Adipose tissue (tissue), 3 donors: ENCODE measurements at regions not wholly inside any gene's neighbourhood (a gene's known extent, or its start where the extent isn't known, plus 50 kb on each side); places are given as distances from the start of the nearest gene placed in this dataset.

Source experiments
- H3K27ac ChIP-seq: one replicate; pipeline ENCODE4 v1.5.1; 2013; ENCODE audit warnings: low read depth, low read length
- WGBS, 3 donors: extraction: QIAGEN DNeasy Blood & Tissue Kit; methylation state at CpG; one replicate each; pipeline ENCODE4 v1.1.7; 2013; 5-methylcytosine and 5-hydroxymethylcytosine counted together
- donor health status: healthy with polysubstance abuse.
- donor health status: Bipolar disorder and iron deficiency.
- donor health status: healthy.

DNA sequence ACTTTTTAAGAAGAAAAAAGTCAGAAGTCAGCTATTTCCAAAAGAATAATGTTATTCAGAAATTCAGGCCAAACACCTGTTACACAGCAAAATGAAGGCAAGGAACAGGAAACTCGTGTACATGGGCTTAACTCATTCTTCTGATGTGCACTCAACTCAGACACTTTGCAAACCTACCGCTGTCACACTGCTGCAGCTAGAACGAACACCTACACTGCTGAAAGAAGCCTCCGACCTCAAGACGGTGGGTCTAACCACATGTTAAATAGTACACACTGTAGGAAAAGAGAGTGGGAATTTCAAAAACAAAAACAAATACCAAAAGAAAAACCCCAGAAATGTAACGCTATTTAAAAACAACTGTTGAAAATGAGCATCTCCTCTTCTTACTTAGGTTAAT, 384.5 kb downstream of the IRX1 start:
- no peak overlapping the region for H3K27ac ChIP-seq
- 62 to 64% (median 62%) methylated on average over 6 of the region's 6 CpGs for WGBS, 3 donors

DNA sequence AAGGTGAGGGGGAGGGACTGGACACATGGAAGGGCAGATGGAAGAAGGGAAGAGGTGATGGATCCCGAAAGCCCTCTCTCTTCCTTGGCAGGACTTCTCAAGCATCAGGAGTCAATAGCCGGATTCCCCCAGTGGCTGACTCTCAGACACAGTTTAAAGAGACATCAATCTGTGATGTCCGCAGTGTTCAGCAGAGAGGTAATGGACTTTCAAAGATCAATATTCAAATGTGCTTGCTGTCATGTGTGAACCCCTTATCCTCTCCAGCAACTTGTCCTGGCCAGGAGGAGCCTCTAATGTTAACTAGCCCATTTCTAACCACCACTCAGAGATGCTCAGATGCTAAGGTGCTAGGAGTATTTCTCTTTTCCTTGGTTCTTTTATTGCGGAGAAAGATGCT, 392.2 kb downstream of the IRX1 start:
- H3K27ac ChIP-seq, result no peak overlapping the region

DNA sequence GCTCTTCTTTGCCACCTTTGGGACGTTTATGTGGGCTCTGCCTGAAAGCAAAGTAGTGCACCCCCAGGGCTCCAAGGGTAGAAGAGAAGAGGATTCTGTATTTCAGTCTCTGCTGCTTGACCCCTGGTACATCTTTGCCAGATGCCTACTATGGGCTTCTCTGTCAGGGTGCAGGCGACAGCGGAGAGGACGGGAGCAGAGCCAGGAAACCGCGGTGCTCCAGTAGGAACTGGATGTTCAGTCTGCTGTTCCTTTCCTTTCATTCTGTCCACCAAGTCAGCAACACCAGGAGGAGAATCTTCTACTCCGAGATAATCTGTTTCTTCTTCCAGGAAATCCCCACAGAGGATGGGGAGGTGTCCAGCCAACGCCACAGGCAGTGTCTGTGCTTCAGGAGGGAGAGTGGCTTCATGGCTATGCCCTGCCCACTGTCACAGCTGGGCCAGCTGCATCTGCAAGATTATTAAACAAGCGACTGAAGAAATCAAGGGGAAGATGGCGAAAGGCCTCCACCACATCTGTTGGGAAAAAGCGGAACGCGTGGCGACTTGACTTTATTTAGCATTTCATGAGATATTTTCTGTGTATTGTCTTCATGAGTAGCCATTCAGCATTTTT, 398.3 kb downstream of the IRX1 start:
- no peak overlapping the region for H3K27ac ChIP-seq
- WGBS, 3 donors, result 50 to 76% (median 64%) methylated on average over 14 of the region's 14 CpGs

More for the DNA sequence above, 392.2 kb downstream of the IRX1 start:
- 57 to 89% (median 86%) methylated on average over 4 of the region's 4 CpGs for whole genome bisulfite sequencing, 3 donors

- no peak overlapping the region for H3K27ac ChIP-seq
These were observed 399.0 kb downstream of the IRX1 start for GRCh38 chr5:3994628-3995027.

- WGBS, 3 donors, result 13 to 50% (median 40%) methylated on average over 8 of the region's 8 CpGs
- H3K27ac ChIP-seq, result no peak overlapping the region
These were observed 400.5 kb downstream of the IRX1 start for GRCh38 chr5:3995954-3996619.

DNA sequence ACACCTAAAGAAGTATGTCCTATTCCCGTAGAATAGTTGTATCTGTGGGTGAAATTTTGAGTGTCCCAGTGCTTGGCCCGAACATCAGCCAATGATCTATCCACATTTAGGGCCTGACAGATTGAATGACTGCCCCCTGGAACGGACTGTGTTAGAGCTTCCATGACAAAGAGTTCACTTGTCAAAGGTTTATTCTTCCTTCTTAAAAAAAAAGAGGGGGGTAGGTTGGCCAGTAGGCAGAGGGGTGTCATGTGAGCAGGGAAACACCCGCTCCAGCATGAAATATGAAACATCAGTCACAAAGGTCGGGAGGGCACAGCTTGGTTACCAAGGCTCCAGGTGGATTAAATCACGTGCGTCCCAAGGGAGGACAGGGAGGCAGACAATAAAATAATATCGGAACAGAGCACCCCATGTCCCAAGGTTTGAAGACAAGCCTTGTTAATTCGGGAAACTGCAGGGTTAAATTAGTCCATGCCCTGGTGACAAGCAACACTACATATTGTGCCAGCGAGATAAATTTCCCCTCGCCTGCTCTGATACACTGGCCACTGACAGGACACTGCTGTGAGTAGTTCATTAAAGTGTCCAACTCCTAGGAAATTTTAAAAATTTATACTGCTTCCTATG, 401.2 kb downstream of the IRX1 start:
- 46 to 75% (median 75%) methylated on average over 11 of the region's 11 CpGs for WGBS, 3 donors
- H3K27ac ChIP-seq, result no peak overlapping the region

- 84 to 92% (median 90%) methylated on average over 4 of the region's 4 CpGs for WGBS, 3 donors
- H3K27ac ChIP-seq, result no peak overlapping the region
These were observed 402.0 kb downstream of the IRX1 start for GRCh38 chr5:3997670-3998069.

DNA sequence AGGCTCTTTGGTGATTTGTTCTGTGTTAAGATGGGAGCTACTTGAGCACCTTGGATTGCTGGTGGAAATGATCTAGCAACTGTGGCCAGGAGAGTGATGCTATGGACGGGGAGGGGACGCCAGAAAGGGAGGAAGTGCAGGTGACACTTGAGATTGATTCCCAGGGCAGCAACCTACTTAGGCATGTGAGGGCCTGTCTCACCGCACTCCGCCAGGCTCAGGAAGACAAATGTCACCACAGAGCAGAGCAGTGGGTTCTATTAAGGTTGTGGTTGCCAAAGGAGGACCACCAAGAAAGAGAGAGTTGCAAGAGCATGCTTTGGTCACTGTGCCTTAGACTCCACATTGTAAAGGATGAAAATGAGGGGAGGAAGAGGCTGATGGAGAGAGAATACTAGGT, 404.3 kb downstream of the IRX1 start:
- WGBS, 3 donors, result 60 to 63% (median 62%) methylated on average over 4 of the region's 4 CpGs
- H3K27ac ChIP-seq, result no peak overlapping the region

- H3K27ac ChIP-seq, result no peak overlapping the region
- 49 to 59% (median 57%) methylated on average over 12 of the region's 12 CpGs for WGBS, 3 donors
These were observed 405.4 kb downstream of the IRX1 start for GRCh38 chr5:4001004-4001403.

GRCh38 chr5:4001758-4002533, 406.3 kb downstream of the IRX1 start:
- H3K27ac ChIP-seq, result no peak overlapping the region
- 55 to 65% (median 65%) methylated on average over 10 of the region's 10 CpGs for WGBS, 3 donors

GRCh38 chr5:4005335-4005734, 409.7 kb downstream of the IRX1 start:
- no peak overlapping the region for H3K27ac ChIP-seq
- 74 to 89% (median 87%) methylated on average over 11 of the region's 11 CpGs for WGBS, 3 donors

DNA sequence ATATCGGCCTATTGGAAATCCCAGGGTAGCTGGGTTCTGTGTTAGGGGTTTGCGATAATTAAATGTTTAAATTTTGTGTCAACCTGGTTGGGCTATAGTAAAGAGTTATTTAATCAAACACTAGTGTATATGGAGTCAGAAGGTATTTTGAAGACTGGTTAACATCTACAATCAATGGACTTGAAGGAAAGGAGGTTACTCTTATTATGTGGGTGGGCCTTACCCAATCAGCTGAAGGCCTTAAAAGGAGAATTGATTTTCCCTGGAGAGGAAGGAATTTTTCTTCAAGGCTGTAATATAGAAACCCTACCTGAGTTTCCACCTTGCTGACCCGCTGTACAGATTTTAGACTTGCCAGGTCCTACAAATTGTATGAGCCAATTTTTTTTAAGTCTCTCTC, 411.4 kb downstream of the IRX1 start:
- H3K27ac ChIP-seq, result no peak overlapping the region
- 95 to 98% (median 97%) methylated on average over 3 of the region's 3 CpGs for WGBS, 3 donors

- 62 to 87% (median 84%) methylated on average over 6 of the region's 6 CpGs for WGBS, 3 donors
- no peak overlapping the region for H3K27ac ChIP-seq
These were observed 416.3 kb downstream of the IRX1 start for GRCh38 chr5:4011943-4012342.

- 64 to 82% (median 80%) methylated on average over 20 of the region's 20 CpGs for WGBS, 3 donors
- H3K27ac ChIP-seq, result no peak overlapping the region
These were observed 417.7 kb downstream of the IRX1 start for GRCh38 chr5:4013106-4013898.

- 75 to 80% (median 75%) methylated on average over 4 of the region's 4 CpGs for WGBS, 3 donors
These were observed 420.1 kb downstream of the IRX1 start for GRCh38 chr5:4015709-4016108.

DNA sequence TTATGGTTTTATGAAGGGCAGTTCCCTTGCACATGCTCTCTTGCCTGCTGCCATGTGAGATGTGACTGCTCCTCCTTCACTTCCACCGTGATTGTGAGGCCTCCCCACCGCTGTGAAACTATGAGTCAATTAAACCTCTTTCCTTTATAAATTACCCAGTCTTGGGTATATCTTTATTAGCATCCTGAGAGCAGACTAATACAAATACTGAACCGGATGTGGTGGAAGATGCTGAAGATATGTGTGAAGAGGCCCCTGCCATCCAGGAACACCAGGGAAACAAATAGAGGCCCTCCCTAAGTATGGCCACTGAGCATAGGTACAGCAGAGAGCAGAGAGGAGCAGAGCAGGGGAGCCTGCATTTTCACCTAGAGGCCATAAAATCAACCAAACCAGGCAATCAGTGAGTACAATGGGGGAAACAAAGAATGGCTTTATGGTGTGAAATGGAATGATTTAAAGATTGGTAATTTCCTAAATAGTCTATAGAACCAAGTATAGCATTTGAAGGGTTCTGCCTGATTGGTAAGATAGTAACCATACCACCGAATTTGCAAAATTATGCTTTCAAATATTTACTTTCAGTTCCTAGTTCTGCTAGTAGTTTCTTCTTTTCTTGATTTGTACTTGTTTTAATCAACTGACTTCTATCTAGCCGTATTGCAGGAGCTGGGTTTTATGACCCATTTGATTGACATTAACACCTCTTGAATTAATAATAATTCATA, 421.6 kb downstream of the IRX1 start:
- no peak overlapping the region for H3K27ac ChIP-seq
- 67 to 85% (median 82%) methylated on average over 5 of the region's 5 CpGs for WGBS, 3 donors

More at GRCh38 chr5:4015709-4016108, 420.1 kb downstream of the IRX1 start:
- H3K27ac ChIP-seq, result no peak overlapping the region

GRCh38 chr5:4018007-4018406, 422.4 kb downstream of the IRX1 start:
- WGBS, 3 donors, result 25 to 57% (median 49%) methylated on average over 2 of the region's 2 CpGs
- H3K27ac ChIP-seq, result no peak overlapping the region
